GM19035 (cell line): ENCODE measurements at regions not wholly inside any gene's neighbourhood (a gene's known extent, or its start where the extent isn't known, plus 50 kb on each side); places are given as distances from the start of the nearest gene placed in this dataset.

Experiments used
- ATAC-seq: cut with Tn5 transposase; IDR thresholded peaks from one replicate; pipeline ENCODE4 v1.9.1; 2021; ENCODE audit not compliant: unreplicated experiment

DNA sequence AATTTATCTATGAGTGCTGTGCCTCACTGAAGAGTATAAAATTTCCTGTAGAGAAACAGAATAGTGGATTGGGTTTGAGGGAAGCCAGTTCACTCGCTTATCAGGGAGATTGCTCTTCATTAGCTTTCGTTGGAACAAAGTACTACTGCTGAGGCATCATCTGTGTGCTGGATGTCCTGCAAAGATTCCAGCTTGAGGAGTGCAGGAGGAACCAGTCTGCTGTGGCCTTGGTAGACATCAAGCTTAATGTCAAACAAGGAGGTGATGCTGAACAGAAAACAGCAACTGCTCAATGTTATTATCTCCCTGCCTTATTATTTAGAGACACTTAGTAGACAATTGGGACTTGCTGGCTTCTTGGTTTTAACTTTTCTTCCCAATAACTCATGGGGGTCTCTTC is 297.5 kb upstream of the DPH6 start:
- no peak for ATAC-seq

DNA sequence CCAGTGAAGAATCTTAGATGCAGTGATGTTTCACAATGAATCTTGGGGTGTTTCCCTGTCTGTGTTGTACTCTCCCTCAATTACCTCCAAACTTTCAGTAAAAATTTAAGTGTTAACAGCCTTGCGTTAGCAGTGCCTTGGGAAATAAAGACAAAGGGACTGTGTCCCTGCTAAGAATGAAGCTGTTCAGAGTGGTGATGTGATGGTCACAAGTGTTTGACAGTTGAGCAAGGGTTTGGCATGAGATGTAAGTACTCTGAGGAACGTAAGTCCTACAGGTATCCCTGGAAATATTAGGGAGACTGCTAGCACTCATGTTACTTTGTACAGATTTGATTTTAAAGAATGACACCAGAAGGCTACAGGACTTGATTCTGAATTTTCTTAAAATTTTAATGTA is 304.3 kb upstream of the DPH6 start:
- ATAC-seq: no peak

DNA sequence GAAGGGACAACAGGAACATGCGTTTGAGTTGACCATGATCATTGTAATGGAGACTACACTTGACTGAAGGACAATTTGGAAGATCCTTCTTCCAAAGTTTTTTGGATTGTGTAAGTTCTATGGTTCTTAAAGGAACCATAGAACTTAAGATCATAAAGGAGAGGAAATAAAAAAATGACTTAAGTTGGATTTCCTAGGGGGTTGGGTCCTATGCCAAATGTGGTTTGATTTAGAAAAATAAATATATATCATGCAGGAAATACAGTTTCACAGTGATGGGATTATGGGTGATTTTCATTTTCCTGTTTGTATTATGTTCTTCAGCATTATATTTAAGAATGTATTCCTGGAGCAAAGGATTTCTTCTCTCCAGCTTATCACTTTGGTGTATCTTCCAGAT is 305.5 kb upstream of the DPH6 start:
- ATAC-seq: no peak

DNA sequence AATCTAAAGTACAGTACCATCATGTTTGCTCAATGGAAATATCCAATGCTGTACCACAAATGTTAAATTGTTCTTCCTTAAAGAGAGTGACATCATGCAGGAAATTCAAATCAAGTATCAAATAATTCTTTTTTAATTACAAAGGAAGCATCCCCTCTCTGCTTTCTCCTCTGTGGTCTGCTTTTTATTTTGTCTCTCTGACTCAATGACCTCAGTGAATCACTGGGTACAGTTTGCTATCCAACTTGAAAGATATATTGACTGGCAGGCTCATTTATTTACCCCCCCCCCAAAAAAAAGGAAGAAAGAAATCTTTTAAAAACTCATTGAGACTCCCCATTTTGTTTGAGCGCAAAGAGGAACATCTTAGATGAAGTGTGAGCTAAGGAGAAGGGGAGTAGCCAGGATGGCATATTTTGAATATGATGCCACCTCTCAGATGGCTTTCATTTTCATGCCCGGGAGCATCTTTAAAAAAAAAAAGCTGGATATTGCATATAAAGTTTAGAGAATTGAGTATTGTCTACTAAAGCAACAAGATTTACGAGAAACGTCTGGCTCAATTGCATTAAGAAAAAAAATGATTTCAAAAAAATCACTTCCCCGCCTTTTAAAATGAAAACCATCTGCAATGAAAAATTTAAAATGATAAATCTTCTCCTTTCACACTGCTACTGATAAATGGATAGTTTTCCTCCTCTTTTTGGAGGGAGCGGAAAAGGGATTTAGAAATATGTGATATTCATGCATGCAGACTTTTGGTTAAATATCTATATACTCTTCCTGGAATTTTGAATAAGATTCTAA is 307.1 kb upstream of the DPH6 start:
- no peak for ATAC-seq

DNA sequence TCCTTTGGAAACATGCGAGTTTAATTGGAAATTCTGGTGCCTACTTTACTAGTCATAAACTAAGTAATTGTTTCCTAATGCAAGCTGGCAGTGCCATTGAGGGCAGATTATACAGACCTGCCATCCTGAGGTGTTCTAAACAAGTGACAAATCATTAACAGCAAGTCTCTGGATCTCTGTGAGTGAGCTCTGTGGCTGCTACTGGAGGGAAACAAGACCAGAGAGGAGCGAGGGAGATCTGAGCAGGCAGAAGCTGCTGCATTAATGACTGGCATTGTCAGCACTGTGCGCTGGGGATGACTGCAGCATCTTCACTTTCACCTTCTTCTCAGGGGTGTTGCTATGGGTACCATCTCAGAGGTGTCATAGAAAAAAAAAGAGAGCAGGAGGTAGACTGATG is 308.4 kb upstream of the DPH6 start:
- ATAC-seq: no peak

DNA sequence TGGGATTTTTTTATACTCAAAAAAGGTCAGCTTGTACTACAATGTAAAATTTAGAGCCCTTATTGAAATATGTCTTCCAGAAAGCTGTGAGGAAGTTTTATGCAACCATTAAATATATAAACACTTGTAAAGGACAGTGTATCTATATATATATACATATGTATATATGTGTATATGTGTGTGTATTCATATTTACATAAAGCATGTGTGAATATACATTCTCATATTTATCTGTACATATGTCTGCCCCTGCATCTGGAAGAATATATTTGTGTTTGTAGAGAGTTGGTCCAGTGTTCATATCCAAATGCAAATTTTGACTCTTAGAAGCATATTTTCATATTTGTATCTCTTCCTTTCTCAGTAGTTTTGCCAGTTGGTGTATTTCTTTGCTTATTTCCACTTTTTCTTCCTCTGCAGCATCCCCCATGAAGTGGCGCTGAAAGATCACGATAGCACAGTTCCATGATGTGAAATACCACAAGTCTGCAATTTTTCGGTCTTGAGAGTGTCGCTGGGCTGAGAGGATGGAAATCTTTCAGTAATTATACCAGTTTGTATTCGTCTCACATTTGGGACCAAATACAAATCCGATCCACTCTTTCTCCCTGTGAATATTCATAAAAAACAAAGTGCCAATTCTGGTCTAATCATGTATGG is 311.7 kb upstream of the DPH6 start:
- ATAC-seq: no peak

DNA sequence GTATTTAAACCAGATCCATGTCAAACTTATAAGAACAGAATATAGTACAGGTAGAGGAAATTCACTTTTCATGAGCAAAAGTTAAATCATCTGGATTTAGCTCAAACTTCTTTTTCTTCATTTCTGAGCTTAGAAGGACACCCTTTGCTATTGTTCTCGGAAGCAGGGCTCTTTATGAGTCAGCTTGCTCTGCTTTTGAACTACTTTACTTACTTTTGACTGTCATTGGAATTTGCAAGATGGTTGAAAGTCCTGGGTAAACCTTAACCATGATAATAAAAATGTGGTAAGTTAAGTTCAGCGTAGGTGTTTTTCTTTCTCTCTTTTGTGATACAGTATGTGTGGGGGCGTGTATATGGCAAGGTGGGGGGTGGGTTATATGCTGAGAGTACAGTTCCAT is 312.7 kb upstream of the DPH6 start:
- ATAC-seq: no peak

DNA sequence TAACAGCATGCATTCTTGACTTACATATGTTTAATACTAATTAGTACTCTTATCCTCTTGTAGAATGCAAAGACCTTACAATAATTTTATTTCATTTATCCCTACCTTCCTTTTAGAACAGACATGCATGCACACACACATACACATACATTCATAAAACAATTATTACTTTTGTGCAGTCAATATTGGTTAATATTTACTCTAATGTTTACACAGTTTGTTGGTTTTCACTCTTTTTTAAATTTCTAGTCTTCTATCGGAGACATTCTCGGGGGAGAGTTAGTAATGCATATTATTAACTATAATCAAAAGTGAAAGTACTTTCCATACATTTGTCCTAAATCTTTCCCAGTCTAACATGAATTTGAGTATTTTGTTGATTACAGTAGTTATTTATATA is 317.7 kb upstream of the DPH6 start:
- no peak for ATAC-seq

DNA sequence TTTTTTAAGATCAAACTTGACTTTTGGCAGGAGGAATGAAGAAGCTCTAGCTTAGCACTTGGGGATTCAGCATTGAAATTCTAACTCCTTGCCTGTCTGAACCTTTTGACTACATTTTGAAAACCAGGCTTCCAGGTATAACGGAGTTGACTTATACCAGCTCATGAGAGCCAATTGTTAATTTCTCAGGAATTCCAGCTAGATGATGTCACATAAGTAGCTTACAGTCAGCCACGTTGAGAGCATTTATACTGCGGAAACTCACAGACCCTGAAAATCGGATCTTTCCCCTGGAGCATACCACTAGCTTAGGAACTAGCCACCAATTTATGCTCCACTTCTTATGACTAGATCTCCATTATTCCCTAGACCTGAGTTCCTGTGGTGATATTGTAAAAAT is 321.4 kb upstream of the DPH6 start:
- no peak for ATAC-seq

DNA sequence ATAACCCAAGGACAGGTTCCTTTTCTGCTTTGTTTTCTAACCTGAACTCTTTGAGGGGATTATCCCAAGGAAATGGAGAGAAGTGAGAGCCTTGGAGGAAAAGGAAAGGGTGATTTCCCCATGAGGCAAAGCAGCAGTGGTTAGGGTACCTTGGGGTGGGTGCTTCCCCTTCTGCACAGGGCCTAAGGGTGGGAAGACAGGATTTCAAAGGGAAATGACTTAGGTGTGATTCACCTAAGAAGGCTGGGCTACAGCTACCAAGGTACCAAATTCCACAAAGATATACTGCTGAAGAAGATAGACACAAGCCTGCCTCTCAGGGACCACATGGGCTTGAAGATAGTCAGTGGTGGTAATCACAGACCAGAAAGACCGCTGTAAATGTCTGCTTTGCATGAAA is 325.3 kb upstream of the DPH6 start:
- ATAC-seq: no peak

DNA sequence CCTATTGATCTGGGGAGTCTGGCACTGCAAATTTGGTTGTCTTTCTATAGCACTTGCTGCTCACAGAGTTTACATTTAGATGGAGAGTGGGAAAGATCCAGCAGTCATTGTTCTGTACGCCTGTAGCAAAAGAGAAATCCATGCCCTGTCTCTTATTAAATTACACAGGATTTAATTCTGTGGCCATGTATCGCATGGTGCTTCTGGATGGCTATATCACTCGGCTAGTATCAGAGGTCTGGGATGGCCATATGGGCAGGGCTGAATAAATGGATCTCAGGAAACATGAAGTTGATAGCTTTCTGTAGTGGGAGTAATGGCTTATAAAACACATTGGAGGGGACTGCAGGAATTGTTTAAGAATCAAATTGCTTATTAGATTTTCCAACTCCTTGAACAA is 325.8 kb upstream of the DPH6 start:
- no peak for ATAC-seq

DNA sequence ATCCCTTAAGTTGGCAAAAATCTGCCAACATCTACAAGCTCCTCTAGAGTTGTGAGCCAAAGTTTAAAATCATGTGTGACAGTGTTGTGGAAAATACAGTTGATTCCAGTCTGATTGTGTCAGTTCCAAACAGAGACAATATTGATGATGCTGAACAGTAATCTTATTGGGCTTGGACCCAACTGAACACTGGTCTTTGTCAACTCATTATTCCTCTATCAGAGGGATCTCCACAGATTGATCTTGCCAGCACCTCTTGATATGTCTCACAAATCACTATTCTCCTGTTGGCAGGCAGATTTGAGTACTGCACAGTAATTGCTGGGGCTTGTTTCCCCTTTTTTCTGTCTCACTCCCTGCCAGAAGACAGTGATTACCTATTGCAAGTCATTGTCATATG is 326.6 kb upstream of the DPH6 start:
- no peak for ATAC-seq

DNA sequence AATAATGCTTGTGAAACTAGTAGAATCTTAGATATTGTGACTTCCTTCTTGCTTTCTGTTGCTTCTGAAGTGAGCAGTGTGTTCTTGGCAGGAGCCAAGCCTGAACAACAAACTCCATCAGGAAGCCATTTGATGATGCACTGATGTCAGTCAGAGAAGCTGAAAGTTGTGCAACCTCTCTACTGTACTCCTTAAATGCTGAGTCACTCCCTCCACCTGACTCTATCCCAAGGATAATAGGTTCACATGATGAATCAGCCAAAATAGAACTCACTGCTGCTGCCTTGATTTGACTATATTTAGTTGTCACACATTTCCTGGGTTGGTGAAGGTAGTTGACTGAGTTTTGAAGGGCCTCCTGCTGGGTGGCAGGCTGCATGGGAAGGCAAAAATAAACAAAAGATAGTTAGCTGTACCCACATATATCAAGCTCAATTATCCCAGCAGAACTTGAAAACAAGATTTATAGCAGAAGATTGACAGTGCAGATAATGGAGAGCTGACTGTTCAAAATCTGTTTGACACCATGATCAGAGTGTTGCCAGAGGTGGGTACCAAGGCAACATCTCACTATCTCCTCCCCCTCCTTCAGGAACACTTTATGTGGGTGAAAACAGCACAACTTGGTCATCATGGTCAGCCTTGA is 328.4 kb upstream of the DPH6 start:
- ATAC-seq: no peak

DNA sequence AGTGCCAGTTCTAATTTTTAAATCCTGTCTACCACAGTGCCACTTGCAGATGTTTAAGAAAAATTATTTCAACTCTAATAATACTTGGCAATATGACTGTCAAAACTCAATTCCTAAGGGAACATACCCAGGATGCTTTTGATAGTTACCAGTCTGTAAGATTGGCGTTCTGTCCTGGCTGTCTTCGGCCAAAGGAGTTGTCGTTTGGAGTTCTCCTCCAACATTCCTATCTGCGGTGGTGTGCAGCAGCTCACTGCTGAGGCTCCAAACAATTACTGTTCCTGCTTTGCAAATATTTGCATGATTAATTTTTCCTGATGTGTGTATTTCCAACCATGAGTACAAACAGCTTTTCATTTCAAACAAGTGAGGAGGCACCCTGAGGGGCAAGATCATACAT is 330.8 kb upstream of the DPH6 start:
- ATAC-seq: no peak

DNA sequence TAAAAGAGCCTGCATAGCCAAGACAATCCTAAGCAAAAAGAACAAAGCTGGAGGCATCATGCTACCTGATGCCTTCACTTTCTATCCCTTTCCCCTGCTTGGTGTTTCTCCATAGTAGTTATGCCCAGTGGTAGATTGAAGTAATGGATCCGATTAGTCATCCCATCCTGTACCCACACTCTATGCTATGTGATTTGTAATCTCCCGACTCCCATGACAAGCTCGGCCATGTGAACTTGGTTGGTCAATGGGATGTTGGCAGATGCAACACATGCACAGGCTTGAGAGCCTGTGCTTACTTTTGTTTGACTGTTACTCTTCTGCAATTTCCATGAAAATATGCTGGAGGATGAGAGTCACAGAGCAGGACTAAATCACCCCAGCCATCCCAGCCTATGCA is 334.9 kb upstream of the DPH6 start:
- no peak for ATAC-seq

DNA sequence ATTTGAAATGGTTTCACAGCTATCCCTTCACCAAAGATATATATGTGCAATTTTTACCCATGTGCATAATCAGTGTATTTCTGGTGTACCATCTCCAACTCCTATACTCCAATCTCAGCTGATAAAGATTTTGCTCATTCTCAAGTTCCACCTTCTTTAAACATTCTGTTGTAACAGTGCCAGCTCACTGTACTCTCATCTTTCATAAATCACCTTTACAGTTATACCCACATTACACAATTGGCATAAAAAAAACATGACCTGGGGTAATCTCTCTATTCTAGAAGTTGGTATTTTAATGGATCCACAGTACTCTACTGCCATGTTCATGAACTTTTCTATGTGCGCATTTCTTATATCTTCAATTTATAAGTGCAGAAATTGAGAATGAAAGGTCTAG is 339.9 kb upstream of the DPH6 start:
- no peak for ATAC-seq

DNA sequence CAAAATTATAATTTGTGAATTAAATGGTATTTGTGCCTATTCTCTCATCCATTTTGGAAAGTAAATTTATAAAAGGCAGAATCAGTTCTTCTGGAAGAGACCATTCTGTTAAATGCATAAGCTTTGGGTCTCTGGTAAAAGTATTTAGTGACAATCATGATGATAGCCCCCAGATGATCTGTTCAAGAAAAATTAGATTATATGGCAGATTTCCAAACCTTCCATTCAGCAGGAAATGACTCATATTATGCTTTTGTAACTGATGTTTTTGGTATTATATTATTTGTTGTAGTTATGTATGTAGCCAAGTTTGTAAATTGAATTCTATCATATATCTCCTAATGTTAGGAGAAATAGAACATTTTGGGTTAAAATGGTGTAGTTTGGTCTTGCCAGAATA is 340.8 kb upstream of the DPH6 start:
- ATAC-seq: no peak

DNA sequence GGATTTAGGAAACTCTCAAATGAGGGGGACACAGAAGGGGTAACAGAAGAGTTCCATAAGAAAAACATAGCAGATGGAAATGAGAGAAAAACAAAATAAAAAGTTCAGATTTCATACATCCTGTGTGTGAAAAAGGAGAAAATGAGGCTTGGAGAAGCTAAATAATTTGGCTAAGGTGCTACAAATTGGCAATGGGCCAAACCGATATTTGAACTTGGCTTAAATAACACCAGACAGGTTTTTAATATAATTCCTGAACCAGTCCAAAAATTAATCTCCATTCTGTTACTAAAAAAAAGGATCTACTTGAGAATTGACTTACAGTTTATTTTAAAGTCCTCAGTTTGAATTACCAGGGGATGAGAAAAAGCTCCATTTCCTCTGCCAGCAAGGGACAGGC is 342.9 kb upstream of the DPH6 start:
- no peak for ATAC-seq

DNA sequence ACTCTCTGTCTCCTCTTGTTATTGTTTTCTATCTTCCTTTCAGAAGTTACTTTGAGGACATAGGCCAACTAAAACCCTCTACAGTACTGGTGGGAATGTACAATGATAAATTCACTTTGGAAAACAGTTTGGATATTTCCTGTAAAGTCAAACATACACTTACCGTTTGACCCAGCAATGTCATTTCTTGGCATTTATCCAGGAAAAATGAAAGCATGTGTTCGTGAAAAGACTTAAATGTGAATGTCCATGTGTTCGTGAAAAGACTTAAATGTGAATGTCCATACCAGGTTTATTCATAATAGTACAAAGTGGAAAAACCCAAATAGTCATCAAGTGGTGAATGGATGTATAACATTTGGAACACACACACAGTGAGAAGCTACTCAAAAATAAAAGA is 361.5 kb upstream of the DPH6 start:
- ATAC-seq: no peak

DNA sequence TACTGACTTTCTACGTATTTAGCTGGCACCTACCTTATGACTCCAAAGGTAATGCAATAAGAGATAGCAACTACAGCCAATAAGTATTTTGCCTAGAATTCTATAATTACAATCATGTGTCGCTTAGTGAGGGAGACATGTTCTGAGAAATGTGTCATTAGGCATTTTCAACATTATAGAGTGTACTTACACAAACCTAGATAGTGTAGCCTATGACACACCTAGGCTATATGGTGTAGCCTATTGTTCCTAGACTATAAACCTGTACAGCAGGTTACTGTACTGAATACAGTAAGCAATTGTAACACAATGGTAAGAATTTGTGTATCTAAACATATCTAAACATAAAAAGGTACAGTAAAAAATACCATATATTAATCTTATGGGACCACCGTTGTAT is 363.4 kb upstream of the DPH6 start:
- no peak for ATAC-seq

DNA sequence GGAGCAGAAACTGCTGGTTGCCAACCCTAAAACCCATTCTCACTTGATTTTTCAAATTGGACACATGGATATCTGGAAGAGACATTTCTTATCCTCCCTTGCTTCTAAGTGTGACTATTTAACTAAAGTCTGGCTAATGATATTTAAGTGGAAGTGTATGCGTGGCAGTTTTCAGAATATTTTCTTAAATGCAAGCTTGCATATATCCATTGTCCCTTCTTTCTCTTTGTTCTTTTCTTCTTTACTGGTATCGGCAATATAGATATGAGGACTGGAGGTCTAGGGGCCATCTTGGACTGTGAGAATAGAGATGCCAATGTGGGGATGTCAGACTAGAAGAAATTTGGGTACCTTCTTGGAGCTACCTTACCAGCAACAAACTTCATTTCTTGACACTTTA is 364.3 kb upstream of the DPH6 start:
- ATAC-seq: no peak

DNA sequence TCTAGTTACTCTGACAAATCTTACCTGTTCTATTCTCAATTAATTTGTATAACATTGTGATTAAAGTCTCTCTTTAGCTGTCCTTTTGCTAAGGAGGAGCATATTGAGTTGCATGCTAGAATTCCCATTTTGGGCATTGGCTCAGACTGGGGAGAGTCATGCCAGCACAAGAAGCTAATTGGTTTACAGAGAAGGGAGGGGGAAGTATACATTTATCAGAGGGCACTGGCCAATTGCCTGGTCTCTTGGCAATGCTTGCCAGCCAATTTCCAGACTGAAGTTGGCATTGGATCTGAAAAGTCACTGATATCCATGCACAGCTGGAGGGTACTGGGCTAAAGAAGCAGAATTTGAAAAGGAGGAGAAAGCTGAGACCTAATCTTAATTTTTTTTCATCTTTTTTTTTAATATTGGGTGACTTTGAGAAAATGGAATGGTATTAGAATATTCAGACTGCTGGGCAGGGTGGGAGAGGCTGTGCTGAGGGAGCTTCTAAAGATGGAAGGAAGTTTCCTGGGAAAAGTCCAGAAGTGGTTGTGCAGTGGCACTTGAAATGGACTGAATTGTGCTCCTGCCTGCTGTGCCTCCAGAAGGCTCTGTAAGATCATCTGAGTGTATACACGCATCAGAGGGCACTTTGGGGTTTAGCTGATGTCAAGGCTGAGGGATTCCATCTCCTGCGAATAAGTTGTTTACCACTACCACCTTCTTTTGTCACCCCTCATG is 365.2 kb upstream of the DPH6 start:
- no peak for ATAC-seq
